Mesendoderm (in vitro differentiated cells): ENCODE measurements at regions not wholly inside any gene's neighbourhood (a gene's known extent, or its start where the extent isn't known, plus 50 kb on each side); places are given as distances from the start of the nearest gene placed in this dataset.

ENCODE experiments used
- DNase-seq: peaks from one replicate; pipeline ENCODE4 v3.0.0; 2013
- H2AK5ac ChIP-seq: 2 replicates; pipeline ENCODE4 v1.6.1; 2013; ENCODE audit warnings: low read length, inconsistent platforms
- H2BK120ac ChIP-seq: 2 replicates; pipeline ENCODE4 v1.6.1; 2013; ENCODE audit warnings: low read depth, mild to moderate bottlenecking, low read length, moderate library complexity, mixed read lengths
- H2BK15ac ChIP-seq: replicated peaks from 2 replicates; pipeline ENCODE4 v1.6.1; 2013; ENCODE audit warnings: low read depth, mild to moderate bottlenecking, moderate library complexity
- H2BK5ac ChIP-seq: 2 replicates; pipeline ENCODE4 v1.6.1; 2013; ENCODE audit warnings: low read length, inconsistent platforms
- H3K18ac ChIP-seq: 2 replicates; pipeline ENCODE4 v1.6.1; 2013; ENCODE audit warnings: mild to moderate bottlenecking, low read length, mixed read lengths
- H3K23ac ChIP-seq: one replicate; pipeline ENCODE4 v1.6.1; 2013; ENCODE audit warnings: low read length
- H3K27ac ChIP-seq: 2 replicates; pipeline ENCODE4 v1.5.1; 2013; ENCODE audit warnings: low read depth, mild to moderate bottlenecking, inconsistent platforms, low read length, moderate library complexity
- H3K27me3 ChIP-seq: 2 replicates; pipeline ENCODE4 v1.6.1; 2013; ENCODE audit warnings: low read length, control low read depth, mild to moderate bottlenecking, inconsistent platforms; ENCODE audit not compliant: insufficient read depth, poor library complexity
- H3K36me3 ChIP-seq: 2 replicates; pipeline ENCODE4 v1.6.1; 2013; ENCODE audit warnings: low read length, inconsistent platforms; ENCODE audit not compliant: control insufficient read depth, insufficient read depth
- H3K4ac ChIP-seq: one replicate; pipeline ENCODE4 v1.6.1; 2013; ENCODE audit warnings: low read depth, mild to moderate bottlenecking, low read length, moderate library complexity
- H3K4me1 ChIP-seq: 2 replicates; pipeline ENCODE4 v1.6.1; 2013; ENCODE audit warnings: low read depth, low read length, inconsistent platforms; ENCODE audit not compliant: control insufficient read depth
- H3K4me2 ChIP-seq: 2 replicates; pipeline ENCODE4 v1.6.1; 2013; ENCODE audit warnings: low read length
- H3K4me3 ChIP-seq: 2 replicates; pipeline ENCODE4 v1.5.1; 2013; ENCODE audit warnings: mild to moderate bottlenecking, low read length
- H3K56ac ChIP-seq: one replicate; pipeline ENCODE4 v1.6.1; 2013; ENCODE audit warnings: low read length
- H3K79me1 ChIP-seq: 2 replicates; pipeline ENCODE4 v1.6.1; 2013; ENCODE audit warnings: low read length, inconsistent platforms
- H3K79me2 ChIP-seq: 2 replicates; pipeline ENCODE4 v1.6.1; 2013; ENCODE audit warnings: mild to moderate bottlenecking, low read length; ENCODE audit not compliant: control insufficient read depth, insufficient read depth
- H3K9ac ChIP-seq: 2 replicates; pipeline ENCODE4 v1.6.1; 2013; ENCODE audit warnings: low read length, inconsistent platforms
- H4K5ac ChIP-seq: one replicate; pipeline ENCODE4 v1.6.1; 2013; ENCODE audit warnings: low read length
- H4K8ac ChIP-seq: one replicate; pipeline ENCODE4 v1.6.1; 2013; ENCODE audit warnings: low read depth, mild to moderate bottlenecking, control low read depth, low read length, moderate library complexity
- WGBS: extraction: QIAGEN DNeasy Blood & Tissue Kit; methylation state at CpG from one replicate; pipeline ENCODE4 v1.1.7; 2013; ENCODE audit warnings: low lambda C conversion rate, missing lambda C conversion rate; ENCODE audit not compliant: insufficient coverage; ENCODE audit errors: extremely low coverage; 5-methylcytosine and 5-hydroxymethylcytosine counted together

DNA sequence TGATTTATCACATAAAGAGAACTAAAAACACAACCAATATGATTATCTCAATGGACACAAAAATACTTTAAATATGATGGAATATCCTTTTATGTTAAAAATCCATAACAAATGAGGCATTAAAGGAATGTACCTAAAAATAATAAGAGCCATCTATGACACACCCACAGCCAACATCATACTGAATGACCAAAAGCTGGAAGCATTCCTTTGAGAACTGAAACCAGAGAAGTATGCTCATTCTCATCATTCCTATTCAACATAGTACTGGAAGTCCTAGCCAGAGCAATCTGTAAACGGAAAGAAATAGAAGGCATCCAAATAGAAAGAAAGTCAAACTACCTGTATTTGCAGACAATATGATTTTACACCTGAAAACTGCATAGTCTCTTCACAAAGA is 671.0 kb downstream of the SLITRK1 start:
- Histone ChIP-seq H2BK15ac (no peak overlapping the region), H4K8ac (no peak overlapping the region), H3K27ac (no peak overlapping the region), H2BK120ac (no peak overlapping the region), H3K4me3 (no peak overlapping the region), H3K4me1 (no peaks in the 10 kb centered on the region), H3K4ac (no peak overlapping the region), H3K23ac (no peak overlapping the region), H3K27me3 (no peaks in the 10 kb centered on the region), H2AK5ac (no peak overlapping the region), H3K18ac (no peak overlapping the region), H3K79me2 (no peaks in the 10 kb centered on the region), H3K79me1 (no peaks in the 10 kb centered on the region), H2BK5ac (no peak overlapping the region), H3K56ac (no peak overlapping the region), H4K5ac (no peak overlapping the region), H3K9ac (no peak overlapping the region), H3K36me3 (no peaks in the 10 kb centered on the region), H3K4me2 (no peak overlapping the region)
- DNase-seq: no peak
- whole genome bisulfite sequencing: no CpG with 5 or more reads among the region's 1 CpG

- Histone ChIP-seq H2BK5ac (no peak overlapping the region), H4K8ac (no peak overlapping the region), H2BK15ac (no peak overlapping the region), H4K5ac (no peak overlapping the region), H3K79me1 (no peaks in the 10 kb centered on the region), H3K79me2 (no peaks in the 10 kb centered on the region), H3K36me3 (no peaks in the 10 kb centered on the region), H3K27ac (no peak overlapping the region), H3K4me1 (no peaks in the 10 kb centered on the region), H3K27me3 (no peaks in the 10 kb centered on the region), H3K56ac (no peak overlapping the region), H3K4me2 (no peak overlapping the region), H3K18ac (no peak overlapping the region), H3K4me3 (no peak overlapping the region), H2BK120ac (no peak overlapping the region), H2AK5ac (no peak overlapping the region), H3K23ac (no peak overlapping the region), H3K4ac (no peak overlapping the region), H3K9ac (no peak overlapping the region)
- DNase-seq: peak; percentile 2
- WGBS: no CpG with 5 or more reads among the region's 3 CpGs
These were observed 677.4 kb downstream of the SLITRK1 start for GRCh38 chr13:83204886-83205285.

DNA sequence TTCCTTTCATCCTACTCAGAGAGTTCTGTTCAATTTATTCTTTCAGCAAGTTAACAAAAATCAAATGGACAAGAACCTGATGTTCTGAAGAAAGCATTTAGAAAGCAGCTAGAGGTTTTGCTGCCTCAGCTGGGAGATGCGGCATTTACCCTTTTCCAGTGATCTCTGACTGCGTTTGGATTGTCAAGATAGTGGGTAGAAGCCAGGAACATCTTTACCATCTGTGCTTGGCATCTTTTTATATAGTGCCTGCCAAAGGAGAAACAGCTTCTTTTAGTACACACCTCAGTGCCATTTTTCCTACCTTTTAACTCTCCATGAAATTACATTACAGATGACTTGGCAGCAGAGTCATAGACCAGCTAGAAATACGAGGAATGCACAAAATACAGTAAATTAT is 680.8 kb downstream of the SLITRK1 start:
- H3K36me3 ChIP-seq: no peaks in the 10 kb centered on the region
- H3K18ac ChIP-seq: no peak overlapping the region
- no peak overlapping the region for H2AK5ac ChIP-seq
- DNase-seq: no peak
- H3K4ac ChIP-seq: no peak overlapping the region
- WGBS: no CpG with 5 or more reads among the region's 3 CpGs
- H3K56ac ChIP-seq: no peak overlapping the region
- H3K27me3 ChIP-seq: no peaks in the 10 kb centered on the region
- H2BK15ac ChIP-seq: no peak overlapping the region
- no peak overlapping the region for H3K4me3 ChIP-seq
- H3K9ac ChIP-seq: no peak overlapping the region
- no peaks in the 10 kb centered on the region for H3K79me1 ChIP-seq
- H3K23ac ChIP-seq: no peak overlapping the region
- no peak overlapping the region for H4K8ac ChIP-seq
- H3K27ac ChIP-seq: no peak overlapping the region
- H4K5ac ChIP-seq: no peak overlapping the region
- H3K4me1 ChIP-seq: no peaks in the 10 kb centered on the region
- no peak overlapping the region for H3K4me2 ChIP-seq
- no peak overlapping the region for H2BK120ac ChIP-seq
- no peaks in the 10 kb centered on the region for H3K79me2 ChIP-seq
- H2BK5ac ChIP-seq: no peak overlapping the region

- Histone ChIP-seq H2AK5ac (no peak overlapping the region), H2BK120ac (no peak overlapping the region), H3K4ac (no peak overlapping the region), H3K27ac (no peak overlapping the region), H3K18ac (no peak overlapping the region), H3K9ac (no peak overlapping the region), H3K23ac (no peak overlapping the region), H2BK5ac (no peak overlapping the region), H3K27me3 (no peaks in the 10 kb centered on the region), H3K4me2 (no peak overlapping the region), H4K8ac (no peak overlapping the region), H2BK15ac (no peak overlapping the region), H3K36me3 (no peaks in the 10 kb centered on the region), H3K4me3 (no peak overlapping the region), H3K79me1 (no peaks in the 10 kb centered on the region), H3K4me1 (no peaks in the 10 kb centered on the region), H3K56ac (no peak overlapping the region), H4K5ac (no peak overlapping the region), H3K79me2 (no peaks in the 10 kb centered on the region)
- no peak for DNase-seq
- WGBS: 100% methylated on average over 2 of the region's 3 CpGs
These were observed 685.0 kb downstream of the SLITRK1 start for GRCh38 chr13:83197316-83197715.

- Histone ChIP-seq H3K27ac (no peak overlapping the region), H3K79me2 (no peaks in the 10 kb centered on the region), H3K36me3 (no peaks in the 10 kb centered on the region), H2AK5ac (no peak overlapping the region), H3K4me2 (no peak overlapping the region), H3K4me1 (no peaks in the 10 kb centered on the region), H3K23ac (no peak overlapping the region), H3K56ac (no peak overlapping the region), H2BK120ac (no peak overlapping the region), H2BK5ac (no peak overlapping the region), H3K9ac (no peak overlapping the region), H3K4me3 (no peak overlapping the region), H4K8ac (no peak overlapping the region), H3K79me1 (no peaks in the 10 kb centered on the region), H2BK15ac (no peak overlapping the region), H3K4ac (no peak overlapping the region), H3K18ac (no peak overlapping the region), H3K27me3 (no peaks in the 10 kb centered on the region), H4K5ac (no peak overlapping the region)
- 100% methylated on average over 1 of the region's 3 CpGs for WGBS
- DNase-seq: no peak
These were observed 692.3 kb downstream of the SLITRK1 start for GRCh38 chr13:83190020-83190419.

- Histone ChIP-seq H4K8ac (no peak overlapping the region), H2BK5ac (no peak overlapping the region), H3K27ac (no peak overlapping the region), H3K4me2 (no peak overlapping the region), H3K23ac (no peak overlapping the region), H3K79me1 (no peaks in the 10 kb centered on the region), H3K4me3 (no peak overlapping the region), H3K18ac (no peak overlapping the region), H3K79me2 (no peaks in the 10 kb centered on the region), H2BK120ac (no peak overlapping the region), H3K27me3 (no peaks in the 10 kb centered on the region), H3K4ac (no peak overlapping the region), H2BK15ac (no peak overlapping the region), H2AK5ac (no peak overlapping the region), H4K5ac (no peak overlapping the region), H3K56ac (no peak overlapping the region), H3K36me3 (no peaks in the 10 kb centered on the region), H3K4me1 (no peaks in the 10 kb centered on the region), H3K9ac (no peak overlapping the region)
- no CpG with 5 or more reads among the region's 2 CpGs for WGBS
- no peak for DNase-seq
These were observed 697.5 kb downstream of the SLITRK1 start for GRCh38 chr13:83184819-83185218.
